ENCODE measurements at regions not wholly inside any gene's neighbourhood (a gene's known extent, or its start where the extent isn't known, plus 50 kb on each side); places are given as distances from the start of the nearest gene placed in this dataset.

DNA sequence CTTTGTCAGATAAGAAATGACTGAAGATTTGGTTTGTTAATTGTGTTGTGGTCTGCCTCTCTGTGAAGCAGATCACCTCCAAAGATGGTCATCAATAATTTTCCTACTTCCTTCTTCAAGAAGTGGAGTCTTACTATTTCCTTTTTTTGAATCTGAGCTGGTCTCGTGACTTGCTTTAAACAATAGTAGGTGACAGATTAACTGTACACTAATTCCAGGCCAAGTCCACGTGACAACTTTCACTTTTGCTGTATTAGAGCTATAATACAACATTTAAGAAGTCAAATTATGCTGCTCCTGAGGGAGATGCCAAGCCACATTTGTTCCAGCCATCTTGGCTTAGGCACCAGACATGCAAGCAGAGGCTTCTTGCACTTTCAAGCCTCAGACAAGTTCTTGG lies 393.8 kb upstream of the GRID2 start:
- TF ChIP-seq ZFX (IDR thresholded peaks at IDR 0.05; ENCODE audit: borderline replicate concordance), result no peak
- no peak overlapping the region for H3K27ac ChIP-seq

DNA sequence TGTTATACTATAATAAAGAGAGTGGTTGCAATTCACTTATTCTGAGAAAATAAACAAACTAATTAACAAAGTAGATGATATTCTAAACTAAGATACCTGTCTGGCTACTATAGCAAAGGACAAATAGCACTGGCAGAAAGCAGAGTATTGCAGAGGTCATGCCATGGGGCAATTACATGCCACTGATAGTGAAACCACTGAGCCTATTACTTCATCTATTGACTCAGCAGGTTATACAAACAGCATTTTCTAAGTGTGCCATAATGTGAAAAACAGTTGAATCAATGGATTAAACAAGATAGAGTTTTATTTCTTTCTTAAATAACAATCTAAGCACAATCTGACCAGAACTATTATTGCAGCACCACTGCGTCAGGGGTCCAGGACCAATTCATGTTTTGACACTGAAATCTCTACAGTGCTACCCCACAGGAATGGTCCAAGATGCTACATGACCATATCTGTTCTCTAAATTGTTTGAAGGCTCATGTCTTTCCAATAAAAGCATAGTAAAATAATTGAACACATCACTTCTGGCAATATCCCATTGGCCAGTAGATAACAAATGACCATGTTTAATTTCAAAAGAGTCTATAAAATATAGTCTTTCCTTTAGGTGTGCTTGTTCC lies 389.5 kb upstream of the GRID2 start:
- TF ChIP-seq, protein P1, sequence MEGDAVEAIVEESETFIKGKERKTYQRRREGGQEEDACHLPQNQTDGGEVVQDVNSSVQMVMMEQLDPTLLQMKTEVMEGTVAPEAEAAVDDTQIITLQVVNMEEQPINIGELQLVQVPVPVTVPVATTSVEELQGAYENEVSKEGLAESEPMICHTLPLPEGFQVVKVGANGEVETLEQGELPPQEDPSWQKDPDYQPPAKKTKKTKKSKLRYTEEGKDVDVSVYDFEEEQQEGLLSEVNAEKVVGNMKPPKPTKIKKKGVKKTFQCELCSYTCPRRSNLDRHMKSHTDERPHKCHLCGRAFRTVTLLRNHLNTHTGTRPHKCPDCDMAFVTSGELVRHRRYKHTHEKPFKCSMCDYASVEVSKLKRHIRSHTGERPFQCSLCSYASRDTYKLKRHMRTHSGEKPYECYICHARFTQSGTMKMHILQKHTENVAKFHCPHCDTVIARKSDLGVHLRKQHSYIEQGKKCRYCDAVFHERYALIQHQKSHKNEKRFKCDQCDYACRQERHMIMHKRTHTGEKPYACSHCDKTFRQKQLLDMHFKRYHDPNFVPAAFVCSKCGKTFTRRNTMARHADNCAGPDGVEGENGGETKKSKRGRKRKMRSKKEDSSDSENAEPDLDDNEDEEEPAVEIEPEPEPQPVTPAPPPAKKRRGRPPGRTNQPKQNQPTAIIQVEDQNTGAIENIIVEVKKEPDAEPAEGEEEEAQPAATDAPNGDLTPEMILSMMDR (IDR thresholded peaks at IDR 0.05), result no peak
- TF ChIP-seq ZFX (IDR thresholded peaks at IDR 0.05; ENCODE audit: borderline replicate concordance), result no peak
- H3K27ac ChIP-seq, result no peak overlapping the region

DNA sequence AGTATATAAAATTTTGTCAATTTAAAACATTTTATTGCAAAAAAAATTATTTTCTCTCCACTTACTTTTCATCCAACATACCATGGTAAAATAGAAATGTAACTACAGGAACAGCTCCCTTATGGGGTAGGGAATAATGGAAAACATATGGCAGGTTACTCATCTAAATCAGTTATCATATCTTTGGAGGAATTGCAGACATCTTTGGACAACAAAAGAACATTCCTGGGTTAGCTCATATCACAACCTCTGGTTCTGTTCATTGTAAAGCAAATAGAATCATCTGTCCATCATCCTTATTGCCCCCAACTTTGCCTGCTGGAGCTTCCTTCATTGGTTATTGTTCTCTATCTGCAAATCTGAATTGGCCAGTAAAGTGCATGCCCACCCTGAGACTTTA lies 387.5 kb upstream of the GRID2 start:
- TF ChIP-seq, protein P1 (IDR thresholded peaks at IDR 0.05), result no peak
- TF ChIP-seq ZFX (IDR thresholded peaks at IDR 0.05; ENCODE audit: borderline replicate concordance), result no peak
- no peak overlapping the region for H3K27ac ChIP-seq

DNA sequence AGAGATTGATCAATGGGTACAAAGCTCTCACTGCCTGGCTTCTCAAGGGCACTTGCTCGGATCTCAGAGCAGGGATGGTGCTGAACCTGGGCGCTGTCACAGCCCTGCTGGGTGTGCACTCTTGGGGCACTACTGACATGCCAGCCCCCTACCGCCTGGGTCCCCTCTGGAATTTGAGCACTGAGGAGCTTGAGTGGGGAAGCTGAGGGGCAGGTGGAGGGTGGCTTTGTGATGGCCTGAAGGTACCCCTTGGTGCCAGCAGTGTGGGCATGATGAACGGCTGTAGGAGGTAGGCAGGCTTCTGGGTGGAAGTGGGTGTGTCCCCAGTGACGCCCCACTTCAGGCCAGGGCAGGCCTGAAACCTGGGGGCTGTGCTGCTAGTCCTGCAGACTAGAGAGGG lies 379.1 kb upstream of the GRID2 start:
- no peak for TF ChIP-seq ZFX (IDR thresholded peaks at IDR 0.05; ENCODE audit: borderline replicate concordance)
- TF ChIP-seq, protein P1 (IDR thresholded peaks at IDR 0.05), result no peak
- no peak overlapping the region for H3K27ac ChIP-seq

DNA sequence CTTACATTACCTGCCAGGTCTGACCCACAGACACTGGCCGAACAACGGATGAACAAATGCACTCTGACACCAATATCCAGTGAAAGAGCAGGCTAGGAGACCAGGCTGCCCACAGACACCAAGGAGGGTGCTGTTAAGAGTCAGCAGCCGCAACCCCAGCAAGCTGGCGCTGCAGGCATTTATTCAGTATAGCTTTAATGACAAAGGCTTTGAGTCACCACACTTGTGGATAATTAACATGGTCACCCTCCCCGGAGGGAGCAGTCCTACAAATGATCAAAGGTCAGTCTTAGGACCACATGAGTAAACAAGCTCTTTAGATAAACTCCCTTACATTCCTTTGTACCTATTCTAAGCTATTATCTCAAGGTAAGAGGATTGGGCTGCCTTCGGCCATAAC lies 368.5 kb upstream of the GRID2 start:
- H3K27ac ChIP-seq, result no peak overlapping the region
- no peak for TF ChIP-seq ZFX (IDR thresholded peaks at IDR 0.05; ENCODE audit: borderline replicate concordance)
- TF ChIP-seq, protein P1 (IDR thresholded peaks at IDR 0.05), result no peak

DNA sequence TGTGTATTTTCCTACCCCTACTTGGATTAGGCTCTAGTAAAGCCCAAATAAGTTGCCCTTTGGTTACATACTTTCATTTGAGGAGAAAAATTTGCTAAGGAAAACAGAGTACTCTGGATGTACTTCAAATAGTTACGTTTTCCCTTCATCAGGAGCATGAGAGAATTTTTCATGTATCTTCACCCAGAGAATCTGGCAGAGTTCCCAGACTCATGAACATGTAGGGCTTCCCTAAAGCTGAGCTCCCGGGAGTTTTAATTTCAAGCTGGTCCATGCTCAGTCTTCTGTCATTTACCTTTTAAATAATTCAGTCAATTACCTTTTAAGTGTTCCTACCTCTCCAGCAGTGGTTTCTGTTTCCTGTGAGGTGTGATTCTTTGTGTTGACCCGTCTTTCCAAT lies 367.5 kb upstream of the GRID2 start:
- no peak for TF ChIP-seq ZFX (IDR thresholded peaks at IDR 0.05; ENCODE audit: borderline replicate concordance)
- TF ChIP-seq, protein P1 (IDR thresholded peaks at IDR 0.05), result no peak

DNA sequence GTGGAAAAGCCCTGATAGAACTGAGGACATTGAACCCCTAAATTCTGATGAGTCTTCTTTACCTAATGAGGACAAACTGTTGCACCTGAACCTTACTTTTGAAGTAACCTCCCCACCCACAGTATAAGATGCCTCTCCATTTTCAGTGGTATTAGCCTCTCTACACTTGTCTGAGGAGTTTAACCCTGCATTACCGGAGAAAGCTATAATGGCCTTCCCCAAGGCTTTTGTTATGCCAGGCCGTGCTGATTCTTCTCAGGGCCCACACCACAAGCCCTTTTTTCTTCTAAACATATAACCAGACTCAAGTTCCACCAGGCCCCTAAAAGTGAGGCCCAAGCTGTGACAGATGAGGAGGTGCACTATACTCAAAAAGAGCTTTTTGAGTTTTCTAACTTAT lies 345.8 kb upstream of the GRID2 start:
- no peak overlapping the region for H3K27ac ChIP-seq
- no peak for TF ChIP-seq ZFX (IDR thresholded peaks at IDR 0.05; ENCODE audit: borderline replicate concordance)
- TF ChIP-seq, protein P1 (IDR thresholded peaks at IDR 0.05), result no peak

More for the DNA sequence above, 367.5 kb upstream of the GRID2 start:
- H3K27ac ChIP-seq, result no peak overlapping the region

DNA sequence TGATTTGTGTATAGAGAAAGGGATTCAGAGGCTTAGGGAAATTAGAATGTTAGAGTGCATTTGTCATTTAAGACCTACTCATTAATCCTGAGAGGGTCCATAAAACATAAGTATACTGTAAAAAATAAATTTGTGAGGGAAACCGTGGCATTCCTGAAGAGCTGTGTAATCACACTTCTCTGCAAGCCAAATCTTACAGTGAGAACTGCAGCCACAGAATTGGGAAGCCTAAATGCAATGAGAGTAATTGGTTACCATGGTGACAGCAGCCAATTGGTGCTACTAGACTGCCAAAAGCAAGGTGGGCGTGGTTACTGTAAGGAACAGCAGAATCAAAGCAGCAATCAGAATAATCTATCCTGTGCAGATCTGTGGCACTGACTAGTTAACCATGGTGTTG lies 345.2 kb upstream of the GRID2 start:
- H3K27ac ChIP-seq, result no peak overlapping the region
- TF ChIP-seq, protein P1 (IDR thresholded peaks at IDR 0.05), result no peak
- TF ChIP-seq ZFX (IDR thresholded peaks at IDR 0.05; ENCODE audit: borderline replicate concordance), result no peak

Data from 22Rv1 (cell line).